Neural cell (in vitro differentiated cells): ENCODE measurements at regions not wholly inside any gene's neighbourhood (a gene's known extent, or its start where the extent isn't known, plus 50 kb on each side); places are given as distances from the start of the nearest gene placed in this dataset.

Experiments used
- RAD21 ChIP-seq: fragments of 450-650 bp; conservative IDR thresholded peaks from 2 replicates; pipeline ENCODE4 v1.6.1; 2014; ENCODE audit warnings: antibody characterized with exemption, mild to moderate bottlenecking, moderate library complexity
- TF ChIP-seq, protein P1 (sequence below): fragments of 450-650 bp; IDR thresholded peaks from 2 replicates; pipeline ENCODE4 v1.5.1; 2014; ENCODE audit warnings: antibody characterized with exemption, mild to moderate bottlenecking, moderate library complexity; ENCODE audit not compliant: poor library complexity, severe bottlenecking

GRCh38 chr18:25805939-25806338 lies 284.5 kb downstream of the SS18 start:
- TF ChIP-seq, protein P1, sequence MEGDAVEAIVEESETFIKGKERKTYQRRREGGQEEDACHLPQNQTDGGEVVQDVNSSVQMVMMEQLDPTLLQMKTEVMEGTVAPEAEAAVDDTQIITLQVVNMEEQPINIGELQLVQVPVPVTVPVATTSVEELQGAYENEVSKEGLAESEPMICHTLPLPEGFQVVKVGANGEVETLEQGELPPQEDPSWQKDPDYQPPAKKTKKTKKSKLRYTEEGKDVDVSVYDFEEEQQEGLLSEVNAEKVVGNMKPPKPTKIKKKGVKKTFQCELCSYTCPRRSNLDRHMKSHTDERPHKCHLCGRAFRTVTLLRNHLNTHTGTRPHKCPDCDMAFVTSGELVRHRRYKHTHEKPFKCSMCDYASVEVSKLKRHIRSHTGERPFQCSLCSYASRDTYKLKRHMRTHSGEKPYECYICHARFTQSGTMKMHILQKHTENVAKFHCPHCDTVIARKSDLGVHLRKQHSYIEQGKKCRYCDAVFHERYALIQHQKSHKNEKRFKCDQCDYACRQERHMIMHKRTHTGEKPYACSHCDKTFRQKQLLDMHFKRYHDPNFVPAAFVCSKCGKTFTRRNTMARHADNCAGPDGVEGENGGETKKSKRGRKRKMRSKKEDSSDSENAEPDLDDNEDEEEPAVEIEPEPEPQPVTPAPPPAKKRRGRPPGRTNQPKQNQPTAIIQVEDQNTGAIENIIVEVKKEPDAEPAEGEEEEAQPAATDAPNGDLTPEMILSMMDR = no peak
- TF ChIP-seq RAD21 = no peak
